Endodermal cell (in vitro differentiated cells): ENCODE measurements at regions not wholly inside any gene's neighbourhood (a gene's known extent, or its start where the extent isn't known, plus 50 kb on each side); places are given as distances from the start of the nearest gene placed in this dataset.

Source experiments
- DNase-seq: peaks from one replicate; pipeline ENCODE4 v3.0.0-alpha.2; 2017
- H3K27ac ChIP-seq: 2 replicates; pipeline ENCODE4 v1.5.1; 2013; ENCODE audit warnings: mild to moderate bottlenecking, low read depth, low read length, moderate library complexity
- H3K27me3 ChIP-seq: 2 replicates; pipeline ENCODE4 v1.6.1; 2013; ENCODE audit warnings: mild to moderate bottlenecking, low read length, moderate library complexity; ENCODE audit not compliant: insufficient read depth, control insufficient read depth, poor library complexity, severe bottlenecking
- H3K36me3 ChIP-seq: 2 replicates; pipeline ENCODE4 v1.7.0; 2013; ENCODE audit warnings: mild to moderate bottlenecking, low read length, moderate library complexity; ENCODE audit not compliant: control insufficient read depth, insufficient read depth
- H3K4me1 ChIP-seq: one replicate; pipeline ENCODE4 v1.7.0; 2013; ENCODE audit warnings: low read length; ENCODE audit not compliant: control insufficient read depth, insufficient read depth
- H3K4me3 ChIP-seq: 2 replicates; pipeline ENCODE4 v1.5.1; 2013; ENCODE audit warnings: mild to moderate bottlenecking, low read length, moderate library complexity
- H3K9ac ChIP-seq: 2 replicates; pipeline ENCODE4 v1.6.1; 2013; ENCODE audit warnings: mild to moderate bottlenecking, low read length, moderate library complexity; ENCODE audit not compliant: poor library complexity, severe bottlenecking; ENCODE audit errors: extremely low read depth
- H3K9me3 ChIP-seq: 2 replicates; pipeline ENCODE4 v1.6.1; 2013; ENCODE audit warnings: mild to moderate bottlenecking, low read length, moderate library complexity; ENCODE audit not compliant: control insufficient read depth
- H3K27ac Mint-ChIP-seq: 2 replicates; pipeline ENCODE4 v1.8.0; 2020; ENCODE audit warnings: mixed read lengths
- H3K27me3 Mint-ChIP-seq: 2 replicates; pipeline ENCODE4 v1.8.0; 2021; ENCODE audit warnings: mild to moderate bottlenecking, mixed read lengths; ENCODE audit not compliant: insufficient read depth
- H3K36me3 Mint-ChIP-seq: 2 replicates; pipeline ENCODE4 v1.8.0; 2020; ENCODE audit warnings: low read depth, mixed read lengths
- H3K4me1 Mint-ChIP-seq: 2 replicates; pipeline ENCODE4 v1.8.0; 2020; ENCODE audit warnings: mixed read lengths
- H3K4me3 Mint-ChIP-seq: 2 replicates; pipeline ENCODE4 v1.8.0; 2020; ENCODE audit warnings: mild to moderate bottlenecking, moderate library complexity, mixed read lengths
- H3K9me3 Mint-ChIP-seq: 2 replicates; pipeline ENCODE4 v1.8.0; 2020; ENCODE audit warnings: mild to moderate bottlenecking, mixed read lengths
- CTCF ChIP-seq: fragments of 200-600 bp; sonication (generic); conservative IDR thresholded peaks from 2 replicates; pipeline ENCODE4 v1.5.0; 2021; ENCODE audit warnings: antibody characterized with exemption, mild to moderate bottlenecking
- WGBS, 2 experiments: methylation state at CpG; one replicate each; pipeline versions ENCODE4 v1.1.5 to v1.1.7; 2013; ENCODE audit warnings: missing lambda C conversion rate in 2 of 2, mixed read lengths in 1 of 2; ENCODE audit not compliant: insufficient coverage in 1 of 2, insufficient read length in 1 of 2; 5-methylcytosine and 5-hydroxymethylcytosine counted together

GRCh38 chr13:78753435-78753834 lies 94.5 kb upstream of the OBI1 start:
- H3K9ac ChIP-seq, result no peak overlapping the region
- H3K4me3 Mint-ChIP-seq, result no peak overlapping the region
- H3K9me3 Mint-ChIP-seq, result no peaks in the 10 kb centered on the region
- TF ChIP-seq CTCF, result no peak
- peaks cover 4% of the 10 kb centered on the region for H3K27me3 Mint-ChIP-seq
- no peaks in the 10 kb centered on the region for H3K4me1 ChIP-seq
- no peak overlapping the region for H3K27ac ChIP-seq
- no peaks in the 10 kb centered on the region for H3K36me3 ChIP-seq
- peaks cover 2% of the 10 kb centered on the region for H3K4me1 Mint-ChIP-seq
- H3K9me3 ChIP-seq, result no peaks in the 10 kb centered on the region
- WGBS, 2 experiments, result 67% methylated on average over 1 of the region's 1 CpG; no CpG with 5 or more reads in 1 of the 2 experiments
- no peaks in the 10 kb centered on the region for H3K27me3 ChIP-seq
- H3K27ac Mint-ChIP-seq, result no peak overlapping the region
- no peak overlapping the region for H3K4me3 ChIP-seq
- DNase-seq, result no peak
- no peaks in the 10 kb centered on the region for H3K36me3 Mint-ChIP-seq

GRCh38 chr13:78750735-78751134 lies 91.8 kb upstream of the OBI1 start:
- TF ChIP-seq CTCF, result peak; percentile 37
- 95 to 100% methylated on average over 2 of the region's 2 CpGs for WGBS, 2 experiments
- Histone ChIP-seq H3K9me3 (no peaks in the 10 kb centered on the region), H3K36me3 (no peaks in the 10 kb centered on the region), H3K4me1 (no peaks in the 10 kb centered on the region), H3K9ac (no peak overlapping the region), H3K27me3 (no peaks in the 10 kb centered on the region), H3K27ac (no peak overlapping the region), H3K4me3 (no peak overlapping the region)
- no peak overlapping the region for H3K27ac Mint-ChIP-seq
- DNase-seq, result no peak
- no peaks in the 10 kb centered on the region for H3K9me3 Mint-ChIP-seq
- no peaks in the 10 kb centered on the region for H3K36me3 Mint-ChIP-seq
- peaks cover 11% of the 10 kb centered on the region for H3K27me3 Mint-ChIP-seq
- H3K4me3 Mint-ChIP-seq, result no peak overlapping the region
- H3K4me1 Mint-ChIP-seq, result peaks cover 2% of the 10 kb centered on the region

GRCh38 chr13:78743973-78744372 lies 85.0 kb upstream of the OBI1 start:
- H3K27ac Mint-ChIP-seq, result no peak overlapping the region
- H3K27me3 Mint-ChIP-seq, result peaks cover 13% of the 10 kb centered on the region
- TF ChIP-seq CTCF, result no peak
- no peak overlapping the region for H3K4me3 Mint-ChIP-seq
- Histone ChIP-seq H3K27ac (no peak overlapping the region), H3K36me3 (no peaks in the 10 kb centered on the region), H3K27me3 (no peaks in the 10 kb centered on the region), H3K4me3 (no peak overlapping the region), H3K9ac (no peak overlapping the region), H3K9me3 (no peaks in the 10 kb centered on the region), H3K4me1 (no peaks in the 10 kb centered on the region)
- DNase-seq, result no peak
- WGBS, 2 experiments, result 83 to 86% methylated on average over 1 to 3 of the region's 3 CpGs
- no peaks in the 10 kb centered on the region for H3K9me3 Mint-ChIP-seq
- H3K4me1 Mint-ChIP-seq, result peaks cover 2% of the 10 kb centered on the region
- H3K36me3 Mint-ChIP-seq, result no peaks in the 10 kb centered on the region
